ENCODE measurements at regions not wholly inside any gene's neighbourhood (a gene's known extent, or its start where the extent isn't known, plus 50 kb on each side); places are given as distances from the start of the nearest gene placed in this dataset.
"Not testable (repeated sequence)": the region's sequence is repeated elsewhere in the genome, so short reads cannot be mapped to it uniquely, and the experiment has no call there.

DNA sequence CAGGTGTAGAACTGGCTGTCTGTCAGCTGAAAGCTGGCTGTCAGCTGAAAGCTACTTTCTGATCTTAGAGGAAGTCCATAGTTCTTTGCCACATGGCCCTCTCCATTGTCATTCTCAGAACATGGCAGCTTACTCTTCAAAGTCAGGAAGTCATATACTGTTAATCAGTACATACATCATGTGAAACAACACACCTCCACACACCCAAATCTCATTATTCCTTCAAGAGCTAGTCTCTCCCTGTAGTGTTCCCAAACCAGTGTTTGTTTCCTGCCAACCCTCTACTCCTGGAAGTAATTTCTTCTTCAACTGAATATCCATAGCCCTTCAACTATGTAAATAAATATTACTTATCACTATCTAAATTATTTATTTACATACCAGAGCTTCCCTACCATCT, 58.9 kb downstream of the OR5AK2 start:
- DNase-seq (ENCODE audit: low spot score): no peak

DNA sequence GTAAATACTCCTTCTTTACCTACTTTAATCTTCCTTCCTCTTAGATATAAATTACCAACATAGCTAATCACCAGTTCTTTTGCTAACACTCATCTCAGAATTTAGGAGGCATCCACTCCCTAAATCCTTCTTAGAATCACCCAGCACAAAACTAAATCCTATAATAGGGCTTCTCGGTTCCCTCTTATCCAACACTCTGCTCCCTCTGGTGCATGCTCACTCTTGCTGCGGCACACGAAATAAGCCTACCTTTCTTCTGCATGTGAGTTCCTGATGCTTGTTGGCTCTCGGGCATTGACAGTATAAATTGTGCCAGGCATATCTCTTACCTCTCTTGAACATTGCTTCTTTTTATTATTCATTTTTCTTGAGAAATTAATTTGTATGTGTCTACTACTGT, 61.0 kb downstream of the OR5AK2 start:
- DNase-seq (ENCODE audit: low spot score): no peak

DNA sequence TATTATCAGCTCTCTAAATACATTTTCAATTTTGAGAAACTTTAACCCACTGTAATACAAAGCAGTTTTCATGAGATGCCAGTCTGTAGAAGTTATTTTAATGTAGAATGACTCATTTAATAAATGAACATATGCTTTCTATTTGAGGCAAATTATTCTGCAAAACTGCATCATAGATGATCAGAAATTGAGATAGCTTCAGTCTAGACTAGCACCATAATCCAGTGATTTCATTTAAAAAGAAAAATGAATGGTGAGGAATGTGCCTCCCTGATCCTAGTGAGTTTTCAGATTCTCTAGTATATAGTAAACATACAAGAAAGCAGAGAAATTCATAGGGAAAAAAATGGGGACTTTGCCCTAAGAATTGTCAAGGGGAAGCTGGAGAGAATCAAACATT, 66.1 kb downstream of the OR5AK2 start:
- DNase-seq (ENCODE audit: low spot score): no peak

DNA sequence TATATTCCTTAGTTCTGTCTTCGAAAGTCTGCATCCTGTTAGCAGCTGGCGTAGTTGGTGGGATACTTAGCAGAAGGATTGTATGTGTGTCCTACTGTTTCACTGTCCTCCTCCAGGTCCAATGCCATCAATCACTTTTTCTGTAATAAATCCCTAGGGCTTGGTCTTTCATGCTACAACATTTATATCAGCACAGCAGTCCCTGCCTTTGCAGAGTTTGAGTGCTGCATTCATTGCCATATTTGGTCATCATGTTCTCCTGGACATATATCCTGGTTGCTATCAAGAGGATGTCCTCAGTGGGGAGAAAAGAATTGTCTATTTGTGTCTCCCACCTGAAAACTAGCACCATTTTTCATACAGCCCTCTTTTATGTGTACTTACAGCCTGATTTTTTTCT, 67.0 kb downstream of the OR5AK2 start:
- DNase-seq (ENCODE audit: low spot score): no peak

DNA sequence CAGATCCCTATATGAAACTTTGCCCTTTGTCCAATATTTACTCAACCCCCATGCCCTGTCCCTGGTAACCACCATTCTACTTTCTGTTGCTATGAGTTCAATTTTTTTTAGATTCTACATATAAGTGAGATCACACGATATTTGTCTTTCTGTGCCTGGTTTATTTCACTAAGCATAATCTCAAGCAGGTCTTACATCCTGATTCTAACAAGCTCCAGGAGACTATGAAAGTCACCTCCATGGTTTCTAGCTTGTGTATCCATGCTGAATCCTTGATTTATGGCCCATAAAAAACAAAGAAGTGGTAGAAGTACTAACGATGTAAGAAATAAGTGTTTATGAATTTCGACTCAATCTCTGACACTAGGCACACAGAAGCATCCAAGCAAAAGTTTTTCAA, 68.0 kb downstream of the OR5AK2 start:
- DNase-seq (ENCODE audit: low spot score): no peak

DNA sequence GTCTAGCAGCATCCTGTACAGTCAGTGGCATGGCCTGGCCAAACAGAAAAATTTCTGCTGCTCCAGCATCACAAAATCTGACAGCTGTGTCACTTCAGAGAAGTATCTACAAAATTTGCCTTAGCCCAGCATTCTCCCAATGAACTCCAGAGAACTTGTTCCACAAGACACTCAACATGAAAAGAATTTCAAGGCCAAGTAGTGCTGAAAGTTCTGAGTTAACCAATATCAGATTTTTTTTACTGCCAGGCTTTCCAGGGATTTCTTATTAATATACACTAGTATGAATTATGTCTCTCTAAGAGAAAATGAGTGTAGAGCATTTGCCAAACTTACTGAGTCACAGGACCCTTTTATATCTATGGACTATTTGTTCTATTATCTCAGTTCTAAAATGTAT, 68.8 kb downstream of the OR5AK2 start:
- no peak for DNase-seq (ENCODE audit: low spot score)

DNA sequence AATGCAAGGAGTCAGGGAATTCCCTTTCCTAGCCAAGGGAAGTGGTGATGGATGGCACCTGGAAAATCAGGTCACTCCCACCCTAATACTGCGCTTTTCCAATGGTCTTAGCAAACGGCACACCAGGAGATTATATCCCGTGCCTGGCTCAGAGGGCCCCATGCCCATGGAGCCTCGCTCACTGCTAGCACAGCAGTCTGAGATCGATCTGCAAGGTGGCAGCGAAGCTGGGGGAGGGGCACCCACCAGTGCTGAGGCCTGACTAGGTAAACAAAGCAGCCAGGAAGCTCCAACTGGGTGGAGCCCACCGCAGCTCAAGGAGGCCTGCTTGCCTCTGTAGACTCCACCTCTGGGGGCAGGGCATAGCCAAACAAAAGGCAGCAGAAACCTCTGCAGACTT, 74.2 kb downstream of the OR5AK2 start:
- DNase-seq (ENCODE audit: low spot score): not testable (repeated sequence)

DNA sequence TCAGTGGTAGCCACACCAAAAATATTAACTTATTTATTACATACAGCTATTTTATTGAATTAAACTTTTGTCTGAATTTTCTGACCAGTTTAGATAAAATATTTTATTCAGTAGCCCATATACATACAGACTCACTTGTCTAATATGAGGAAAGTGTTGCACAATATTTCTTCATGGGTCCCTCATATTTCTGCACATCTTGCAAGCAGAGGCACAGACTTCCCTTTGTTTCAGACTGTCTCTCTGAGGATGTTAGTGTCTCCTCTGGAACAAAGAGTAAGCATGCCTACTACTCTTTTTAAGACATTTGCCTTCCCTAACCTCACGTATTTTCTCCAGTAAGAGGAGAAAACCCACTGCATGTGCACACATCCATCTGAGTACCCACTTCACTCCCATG, 81.2 kb downstream of the OR5AK2 start:
- DNase-seq (ENCODE audit: low spot score): no peak

DNA sequence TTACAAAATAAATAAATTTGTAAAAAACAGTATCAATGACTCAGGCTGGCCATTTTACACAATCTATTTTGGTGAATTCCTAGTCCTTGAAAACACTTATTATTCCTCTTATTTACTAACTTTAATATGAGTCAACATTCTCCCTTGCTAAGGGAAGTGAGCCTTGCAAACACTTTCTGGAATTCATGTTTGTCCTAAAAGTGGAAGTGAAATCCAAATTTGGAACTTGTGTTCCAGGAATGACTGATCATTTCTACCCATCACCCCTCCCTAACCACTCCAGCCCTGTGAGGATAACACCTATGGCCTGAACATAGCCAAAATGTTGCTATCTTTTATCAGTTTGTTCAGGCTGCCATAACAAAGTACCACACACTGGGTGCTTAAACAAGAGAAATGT, 83.1 kb downstream of the OR5AK2 start:
- no peak for DNase-seq (ENCODE audit: low spot score)

DNA sequence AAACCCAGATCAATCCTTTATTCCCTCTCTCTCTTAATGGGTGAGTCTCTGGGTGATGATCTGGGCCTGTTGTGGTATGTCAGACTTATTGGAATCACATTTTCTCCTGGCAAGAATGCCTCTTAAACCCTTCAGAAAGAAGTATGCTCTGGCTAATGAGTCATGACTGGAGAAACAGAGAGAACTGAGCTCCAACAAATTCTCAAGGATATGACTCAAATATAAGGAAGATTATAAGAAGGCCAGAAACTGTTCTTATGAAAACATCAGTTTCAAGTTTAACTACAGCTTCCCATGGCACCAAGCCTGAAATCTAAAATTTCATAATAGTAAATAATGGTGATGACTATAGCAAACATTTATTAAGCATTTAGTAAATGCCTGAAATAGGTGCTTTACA, 83.9 kb downstream of the OR5AK2 start:
- DNase-seq (ENCODE audit: low spot score): no peak

DNA sequence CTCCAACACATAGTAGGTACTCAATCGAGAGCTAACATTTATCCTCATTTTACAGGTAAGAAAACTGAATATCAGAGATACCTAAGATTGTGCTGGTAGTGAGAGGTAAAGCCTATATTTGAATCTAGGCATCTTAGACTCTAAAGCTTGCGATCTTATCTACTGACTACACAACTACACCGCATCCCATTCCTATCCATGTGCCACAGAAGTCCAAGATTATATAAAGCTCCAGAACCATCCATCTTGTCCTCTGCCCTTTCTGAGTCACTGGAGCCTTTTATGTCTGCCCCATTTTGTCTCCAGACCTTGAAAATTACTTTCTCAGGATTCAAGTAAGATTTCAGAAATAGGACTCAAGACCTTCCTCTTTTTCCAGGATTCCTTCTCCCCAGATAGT, 84.4 kb downstream of the OR5AK2 start:
- no peak for DNase-seq (ENCODE audit: low spot score)

DNA sequence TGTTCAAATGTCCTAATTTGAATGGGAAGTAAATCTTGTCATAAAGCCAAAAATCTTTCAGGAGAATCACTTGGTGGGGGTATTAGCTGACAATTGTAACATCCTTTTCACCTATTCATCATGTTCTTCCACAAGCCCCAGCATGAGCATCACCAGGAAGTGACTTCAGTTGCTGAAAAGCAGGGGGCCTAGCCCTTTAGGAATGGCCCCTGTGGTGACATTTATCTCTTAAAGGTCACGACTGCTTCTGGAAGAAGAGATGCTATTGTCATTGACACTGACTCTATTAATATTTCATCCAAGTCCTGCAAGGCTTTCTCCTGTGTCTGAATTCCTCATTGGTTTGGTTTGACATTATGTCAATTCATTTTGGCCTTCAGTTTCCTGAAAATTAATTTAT, 92.6 kb downstream of the OR5AK2 start:
- no peak for DNase-seq (ENCODE audit: low spot score)

DNA sequence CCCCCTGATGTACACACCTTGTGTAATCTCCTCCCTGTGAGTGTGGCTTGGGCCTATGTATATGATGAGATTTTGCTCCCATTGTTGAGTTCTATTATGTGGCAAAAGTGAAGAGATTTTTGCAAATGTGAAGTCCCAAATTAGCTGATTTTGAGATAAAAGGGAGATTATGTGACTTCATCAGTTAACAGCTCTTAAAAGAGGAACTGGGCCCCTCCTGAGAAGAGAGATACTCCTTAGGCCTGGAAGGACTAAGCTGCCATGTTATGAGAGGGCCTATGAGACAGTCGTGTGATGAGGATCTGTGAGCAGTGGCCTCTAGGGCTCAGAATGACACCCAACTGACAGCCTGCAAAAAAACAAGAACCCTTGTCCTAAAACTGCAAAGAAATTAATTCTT, 93.4 kb downstream of the OR5AK2 start:
- DNase-seq (ENCODE audit: low spot score): no peak

DNA sequence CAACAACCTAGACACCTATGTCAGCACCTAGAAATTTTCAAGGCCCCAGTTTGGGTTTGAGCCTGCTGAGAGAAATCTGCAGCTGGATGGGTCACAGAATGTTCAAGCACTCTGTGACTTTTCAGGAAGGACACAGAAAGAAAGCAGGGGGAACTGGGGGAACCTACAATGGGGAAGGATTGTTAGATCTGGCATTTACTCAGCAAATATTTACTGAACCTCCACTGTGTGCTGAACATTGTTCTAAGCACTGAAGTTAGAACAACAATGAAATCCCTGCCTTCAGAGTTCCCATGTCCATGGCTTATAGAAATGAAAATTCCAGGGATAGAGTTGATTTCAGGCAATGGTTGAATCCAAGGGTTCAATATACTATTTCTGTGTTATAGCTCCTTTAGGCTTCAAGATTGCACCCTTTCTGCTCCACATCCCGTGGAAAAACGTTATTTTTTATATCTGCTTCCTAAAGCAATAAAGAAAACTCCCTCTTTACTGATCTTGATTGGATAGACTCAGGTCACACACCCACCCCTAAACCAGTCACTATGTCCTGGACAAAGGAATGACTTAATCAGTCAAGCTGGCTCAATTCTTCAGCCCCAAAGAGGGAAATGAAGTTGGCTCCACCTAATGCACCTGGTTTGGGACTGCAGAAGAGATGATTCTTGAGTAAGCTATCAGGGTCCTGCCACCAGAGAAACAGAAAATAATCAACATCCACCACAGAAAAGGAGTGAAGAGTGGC, 95.1 kb downstream of the OR5AK2 start:
- DNase-seq (ENCODE audit: low spot score): no peak

DNA sequence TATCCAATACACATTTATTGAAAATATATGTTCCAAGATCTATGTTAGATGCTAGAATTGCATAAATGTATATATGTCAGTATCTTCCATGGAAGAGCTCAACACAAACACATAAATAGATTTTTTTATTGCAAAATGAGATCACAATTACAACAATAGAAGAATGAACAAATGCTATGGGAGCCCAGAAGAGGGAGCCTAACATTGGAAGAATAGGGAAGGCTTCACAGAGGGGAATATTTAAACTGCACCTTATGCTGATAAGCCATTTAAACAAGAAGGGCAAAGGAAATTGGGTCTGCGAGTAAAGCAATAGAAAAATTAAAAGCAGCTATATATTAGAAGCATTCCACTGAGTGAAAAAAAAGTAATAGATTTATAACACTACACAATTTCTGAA, 96.1 kb upstream of the LRRC55 start:
- DNase-seq (ENCODE audit: low spot score): no peak

DNA sequence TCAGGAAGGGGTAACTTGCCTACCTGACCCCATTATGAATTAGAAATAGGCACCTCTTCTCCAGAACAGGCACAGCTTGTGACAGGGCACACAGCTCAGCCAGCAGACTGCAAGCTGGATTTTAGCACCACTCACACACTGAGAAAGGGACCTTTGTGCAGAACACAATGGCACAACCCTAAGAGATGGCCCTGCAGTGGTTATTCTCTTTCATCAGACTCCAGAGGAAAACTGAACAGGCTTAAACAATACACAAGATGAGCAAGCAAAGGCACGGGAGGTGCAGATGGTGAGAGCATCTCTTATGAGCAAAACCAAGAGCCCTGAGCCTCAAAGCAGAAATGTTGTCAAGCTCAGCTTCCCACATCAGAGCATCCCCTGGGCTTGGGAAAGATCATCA, 93.8 kb upstream of the LRRC55 start:
- no peak for DNase-seq (ENCODE audit: low spot score)

DNA sequence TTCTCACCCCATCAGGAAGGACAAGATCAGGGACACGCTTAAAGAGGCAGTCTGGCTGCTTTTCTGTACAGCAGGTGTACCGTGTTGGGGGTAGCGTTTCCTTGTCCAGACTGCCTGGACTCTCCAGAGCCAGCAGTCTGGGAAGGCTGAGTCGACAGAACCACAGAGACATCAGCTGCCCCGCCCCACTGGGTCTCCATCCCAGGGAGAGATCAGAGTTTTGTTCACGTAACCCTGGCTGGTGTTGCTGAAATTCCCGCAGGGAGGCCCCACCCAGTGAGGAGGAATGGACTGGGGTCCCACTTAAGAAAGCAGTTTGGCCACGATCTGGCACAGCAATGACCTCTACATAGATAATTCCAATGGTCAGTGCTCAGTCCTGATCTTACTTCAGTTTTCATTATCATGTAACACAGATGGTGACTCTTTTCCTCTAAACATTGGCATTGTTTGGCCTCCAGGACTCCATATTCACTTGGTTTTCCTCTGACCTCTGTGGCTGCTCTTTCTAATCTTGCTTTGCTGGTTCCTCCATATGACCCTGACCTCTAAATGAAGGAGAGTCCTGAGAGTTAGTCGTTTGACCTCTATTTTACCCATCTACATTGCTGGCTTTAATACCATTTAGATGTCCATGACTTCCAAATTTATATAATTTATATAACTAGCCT, 89.6 kb upstream of the LRRC55 start:
- no peak for DNase-seq (ENCODE audit: low spot score)

DNA sequence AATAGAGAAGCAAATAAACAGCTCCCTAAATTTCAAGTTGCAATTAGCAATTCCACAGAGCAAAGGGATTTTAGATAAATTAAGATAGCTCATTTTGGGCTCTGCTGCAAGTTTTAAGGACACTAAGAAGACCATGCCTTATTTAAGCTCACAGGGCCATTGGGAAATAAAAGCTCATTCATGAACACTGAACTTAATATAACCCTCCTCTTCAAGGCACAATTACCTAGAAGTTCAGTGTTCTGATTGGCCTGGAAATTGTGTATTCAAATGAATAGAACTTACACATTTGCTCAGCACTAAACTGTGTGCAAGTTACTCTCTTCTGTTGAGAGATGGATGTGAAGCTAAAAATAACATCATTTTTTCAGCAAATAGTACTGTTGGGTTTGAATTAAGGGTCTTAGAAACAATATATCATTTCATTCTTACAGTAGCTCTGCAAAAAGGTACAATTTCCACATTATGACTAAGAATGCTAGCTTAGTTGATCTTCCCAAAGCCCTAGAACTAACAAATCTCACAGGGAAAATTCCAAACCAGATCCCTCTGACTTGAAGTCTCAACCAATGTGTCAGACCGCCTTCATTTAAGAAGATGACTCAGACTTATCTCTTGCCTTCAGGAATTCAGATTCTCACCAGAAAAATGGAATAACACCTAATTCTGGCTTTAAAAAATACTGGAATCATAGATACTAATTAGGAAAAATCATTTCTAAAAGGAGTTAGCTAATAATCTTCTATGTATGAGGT, 87.4 kb upstream of the LRRC55 start:
- DNase-seq (ENCODE audit: low spot score): peak; percentile 47

DNA sequence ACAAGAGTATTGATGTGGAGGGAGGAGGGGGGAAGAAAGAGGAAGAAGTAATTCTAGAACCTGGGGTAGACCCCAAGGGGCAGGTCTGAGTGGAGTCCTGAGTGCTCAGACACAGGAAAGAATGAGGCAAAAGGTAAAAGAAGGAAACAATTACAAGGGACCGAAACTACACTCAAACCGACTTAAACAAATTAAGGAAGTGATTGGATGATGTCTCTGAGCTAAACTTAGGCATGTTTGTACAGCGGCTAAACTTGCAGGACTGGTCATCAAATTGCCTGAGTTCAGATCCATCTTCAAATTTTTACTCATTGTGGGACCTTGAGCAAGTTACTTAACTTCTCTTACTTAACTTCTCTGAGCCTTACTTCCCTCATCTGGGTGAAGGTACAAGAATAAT, 86.3 kb upstream of the LRRC55 start:
- DNase-seq (ENCODE audit: low spot score): no peak

DNA sequence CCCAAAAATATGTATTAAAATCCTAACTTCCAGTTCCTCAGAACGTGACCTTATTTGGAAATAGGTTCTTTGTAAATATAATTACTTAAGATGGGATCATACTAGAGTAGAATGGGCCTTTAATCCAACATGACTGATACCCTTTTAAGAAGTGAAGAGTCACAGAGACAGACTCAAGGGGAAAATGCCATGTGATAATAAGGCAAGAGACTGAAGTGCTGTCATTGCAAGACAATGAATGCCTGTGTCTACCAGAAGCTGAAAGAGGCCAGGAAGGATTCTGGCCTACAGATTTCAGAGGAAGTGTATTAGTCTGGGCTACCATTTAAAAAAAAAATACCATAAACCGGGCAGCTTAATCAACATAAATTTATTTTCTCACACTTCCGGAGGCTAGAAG, 85.9 kb upstream of the LRRC55 start:
- no peak for DNase-seq (ENCODE audit: low spot score)

DNA sequence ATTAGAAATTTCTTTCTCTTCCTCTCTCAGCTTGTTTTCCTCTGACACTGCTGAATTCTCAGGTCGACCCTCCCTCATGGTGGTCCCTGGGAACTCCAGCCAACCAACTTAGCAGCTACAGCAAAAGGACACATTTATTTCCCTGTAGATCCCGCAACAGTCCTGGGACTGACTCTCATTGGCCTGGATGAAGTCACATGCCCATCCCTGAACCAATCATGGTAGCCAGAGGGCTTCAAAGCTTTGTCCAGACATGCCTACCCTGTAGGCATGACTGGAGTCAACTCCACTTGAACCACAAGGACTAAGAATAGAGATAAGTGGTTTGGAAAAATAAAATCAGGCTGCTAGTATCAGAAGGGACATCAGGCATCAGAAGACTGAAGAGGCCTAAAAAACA, 84.6 kb upstream of the LRRC55 start:
- DNase-seq (ENCODE audit: low spot score): no peak

DNA sequence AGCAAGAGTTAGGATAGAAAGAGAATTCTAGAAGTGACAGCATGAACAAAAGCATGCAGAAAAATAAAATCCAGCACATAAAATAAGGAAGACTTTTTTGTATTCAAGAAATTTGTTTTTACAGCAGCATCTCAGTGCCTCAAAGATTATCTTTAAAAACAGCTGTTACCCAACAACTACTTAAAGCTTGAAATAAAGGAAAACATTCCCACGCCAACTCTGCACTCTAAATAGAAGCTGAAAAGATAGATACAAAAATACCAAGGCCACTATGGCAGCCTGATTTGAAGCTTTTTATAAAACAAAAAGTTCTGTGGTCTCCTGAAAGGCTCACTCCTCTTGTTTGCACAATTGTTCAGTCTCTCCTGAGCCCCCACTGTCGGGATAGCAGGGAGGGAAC, 83.6 kb upstream of the LRRC55 start:
- DNase-seq (ENCODE audit: low spot score): no peak

DNA sequence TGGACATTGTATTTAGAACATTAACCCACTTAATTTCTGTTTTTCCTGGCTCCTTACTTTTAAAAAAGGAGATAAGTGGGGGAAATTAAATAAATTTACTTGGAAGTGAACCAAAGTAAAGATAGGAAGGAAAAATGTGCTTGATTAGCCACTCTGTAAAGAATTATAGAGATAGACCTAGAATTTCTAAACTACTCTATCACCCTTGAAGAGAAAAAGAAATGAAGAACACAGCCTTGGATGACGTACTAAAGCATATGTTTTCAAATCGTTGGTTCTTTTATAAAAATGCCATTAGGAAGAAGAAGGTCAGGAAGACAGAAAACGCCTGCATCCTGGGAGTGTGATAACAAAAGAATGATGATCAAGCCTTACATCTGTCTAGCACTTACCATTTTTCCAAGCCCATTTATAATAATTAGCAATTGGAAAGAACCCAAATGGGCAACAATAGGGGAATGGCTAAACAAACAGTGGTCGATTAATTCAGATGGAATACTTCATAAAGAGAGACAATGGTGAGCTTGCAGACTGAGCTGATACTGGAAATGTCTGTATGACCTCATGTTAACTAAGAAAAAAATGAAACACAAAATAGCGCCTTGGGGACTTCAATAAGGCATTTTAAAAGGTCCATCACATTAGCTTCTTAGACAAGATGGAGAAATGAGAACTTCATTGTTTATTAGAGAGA, 81.0 kb upstream of the LRRC55 start:
- no peak for DNase-seq (ENCODE audit: low spot score)
